GM12878 (cell line): ENCODE measurements at regions not wholly inside any gene's neighbourhood (a gene's known extent, or its start where the extent isn't known, plus 50 kb on each side); places are given as distances from the start of the nearest gene placed in this dataset.

Source experiments
- ATAC-seq: fragments of 200-7000 bp; cut with Tn5 transposase; 3 replicates; pipeline ENCODE4 v1.9.1; 2020; ENCODE audit warnings: mild to moderate bottlenecking, moderate library complexity
- BruUV-seq: library from RNA; stranded (reverse); fragments of 400-500 nt; replicated peaks from 2 replicates; lab custom pipeline; 2021; lab: Mats Ljungman, UMichigan
- CTCF ChIA-PET: fragments of 300-600 bp; sonication (Branson Sonifier 250); formaldehyde crosslinking; extraction: SDS; loops from one replicate; lab custom pipeline; 2021; ENCODE audit warnings: inconsistent platforms; lab: Yijun Ruan, JAX
- POLR2A ChIA-PET: fragments of 350-600 bp; formaldehyde crosslinking; extraction: SDS; loops from one replicate; lab custom pipeline; 2021; ENCODE audit warnings: inconsistent platforms; lab: Charles Lee
- RAD21 ChIA-PET: fragments of 300-600 bp; sonication (Branson Sonifier 250); formaldehyde crosslinking; loops from one replicate; lab custom pipeline; 2023; ENCODE audit warnings: antibody characterized with exemption; ENCODE audit not compliant: unreplicated experiment; lab: Charles Lee
- SMC1A ChIA-PET: fragments of 300-600 bp; sonication (Branson Sonifier 250); formaldehyde crosslinking; loops from one replicate; lab custom pipeline; 2023; ENCODE audit not compliant: unreplicated experiment, uncharacterized antibody; lab: Charles Lee
- DNase-seq: peaks from one replicate; pipeline ENCODE4 v3.0.0-alpha.2; 2011; ENCODE audit warnings: low read depth, low spot score
- FAIRE-seq: peaks from 3 replicates; lab custom pipeline; 2011; peaks lifted over from hg19 to GRCh38; lab: Jason Lieb, UNC
- H2AFZ ChIP-seq: 2 replicates; pipeline ENCODE4 v1.6.0; 2011; ENCODE audit warnings: low read depth, low read length, control low read depth; ENCODE audit not compliant: control insufficient read depth
- H3K27ac ChIP-seq: 2 replicates; pipeline ENCODE4 v1.5.1; 2011; ENCODE audit warnings: control low read depth; ENCODE audit not compliant: control insufficient read depth, insufficient read depth
- H3K27me3 ChIP-seq, 2 experiments: replicated peaks in 1 of 2; 2 replicates each; pipeline versions ENCODE4 v1.6.0 to v1.6.1; 2011; ENCODE audit warnings: low read length in 1 of 2; ENCODE audit not compliant: control insufficient read depth in 2 of 2, insufficient read depth in 2 of 2
- H3K36me3 ChIP-seq, 2 experiments: 2 replicates each; pipeline ENCODE4 v1.5.1; 2011; ENCODE audit warnings: low read length in 1 of 2; ENCODE audit not compliant: control insufficient read depth in 2 of 2, insufficient read depth in 2 of 2
- H3K4me1 ChIP-seq: 2 replicates; pipeline ENCODE4 v1.6.1; 2011; ENCODE audit warnings: mild to moderate bottlenecking, low read length, moderate library complexity, mixed read lengths; ENCODE audit not compliant: control insufficient read depth, insufficient read depth
- H3K4me2 ChIP-seq: 2 replicates; pipeline ENCODE4 v1.6.0; 2011; ENCODE audit warnings: control low read depth; ENCODE audit not compliant: control insufficient read depth, insufficient read depth
- H3K4me3 ChIP-seq: fragments of 200-600 bp; sonication (generic); 2 replicates; pipeline ENCODE4 v1.5.1; 2016
- H3K79me2 ChIP-seq: 2 replicates; pipeline ENCODE4 v1.6.0; 2011; ENCODE audit warnings: low read length; ENCODE audit not compliant: control insufficient read depth, insufficient read depth
- H3K9ac ChIP-seq: 2 replicates; pipeline ENCODE4 v1.8.0; 2011; ENCODE audit warnings: low read length, control low read depth, mixed read lengths; ENCODE audit not compliant: control insufficient read depth, insufficient read depth
- H3K9me3 ChIP-seq: replicated peaks from 3 replicates; pipeline ENCODE4 v1.5.1; 2011; ENCODE audit warnings: mild to moderate bottlenecking, low read length; ENCODE audit not compliant: control insufficient read depth, insufficient read depth
- H4K20me1 ChIP-seq: 2 replicates; pipeline ENCODE4 v1.6.0; 2011; ENCODE audit not compliant: control insufficient read depth, insufficient read depth
- ATF2 ChIP-seq: IDR thresholded peaks from 2 replicates; pipeline ENCODE4 v1.6.1; 2012; ENCODE audit warnings: low read length, inconsistent platforms
- BCLAF1 ChIP-seq: fragments of 450-650 bp; IDR thresholded peaks from 2 replicates; pipeline ENCODE4 v1.6.1; 2017; ENCODE audit warnings: antibody characterized with exemption, mild to moderate bottlenecking, moderate library complexity
- CREB1 ChIP-seq: IDR thresholded peaks from 2 replicates; pipeline ENCODE4 v1.6.1; 2012; ENCODE audit warnings: low read depth, mild to moderate bottlenecking, inconsistent platforms
- E2F4 ChIP-seq: IDR thresholded peaks from 2 replicates; pipeline ENCODE4 v1.6.1; 2012; ENCODE audit warnings: low read depth, low read length, improper control_type of control experiment
- IRF3 ChIP-seq: fragments of 450-650 bp; IDR thresholded peaks from 2 replicates; pipeline ENCODE4 v1.6.1; 2014; ENCODE audit warnings: mild to moderate bottlenecking
- NR2F1 ChIP-seq: fragments of 450-650 bp; conservative IDR thresholded peaks from 2 replicates; pipeline ENCODE4 v1.6.1; 2017; ENCODE audit warnings: mild to moderate bottlenecking
- POLR2AphosphoS2 ChIP-seq: IDR thresholded peaks from 2 replicates; pipeline ENCODE4 v1.6.1; 2011; ENCODE audit warnings: low read depth, mild to moderate bottlenecking, low read length, improper control_type of control experiment, moderate library complexity
- RB1 ChIP-seq: fragments of 450-650 bp; formaldehyde crosslinking; IDR thresholded peaks from 2 replicates; pipeline ENCODE4 v1.6.1; 2017; ENCODE audit warnings: mild to moderate bottlenecking, borderline replicate concordance
- SREBF1 ChIP-seq: IDR thresholded peaks from 2 replicates; pipeline ENCODE4 v1.6.1; 2012; ENCODE audit warnings: mild to moderate bottlenecking, low read length
- TCF7 ChIP-seq: IDR thresholded peaks from 2 replicates; pipeline ENCODE4 v1.6.1; 2014; ENCODE audit warnings: antibody characterized with exemption, borderline replicate concordance
- YBX1 ChIP-seq: fragments of 450-650 bp; IDR thresholded peaks from 2 replicates; pipeline ENCODE4 v1.6.1; 2016; ENCODE audit warnings: antibody characterized with exemption
- WGBS: methylation state at CpG from one replicate; pipeline ENCODE4 v1.1.6; 2016; ENCODE audit warnings: low lambda C conversion rate; ENCODE audit not compliant: insufficient replicate concordance, insufficient coverage; ENCODE audit errors: missing lambda C conversion rate; 5-methylcytosine and 5-hydroxymethylcytosine counted together
- in situ Hi-C: fragments of 300-500 bp; cut with MboI; formaldehyde crosslinking; loops from 9 replicates; pipeline ENCODE4 v1.14.3; 2018; ENCODE audit warnings: mixed read lengths
- intact Hi-C: fragments of 100-400 bp; cut with micrococcal nuclease; formaldehyde crosslinking; loops from one replicate; pipeline ENCODE4 v1.14.2; 2022; ENCODE audit not compliant: unreplicated experiment

GRCh38 chr9:1354086-1354485 lies 303.9 kb downstream of the DMRT2 start:
- Histone ChIP-seq H3K9me3 (no peaks in the 10 kb centered on the region), H3K4me2 (no peak overlapping the region), H3K4me3 (no peak overlapping the region), H4K20me1 (no peaks in the 10 kb centered on the region), H3K9ac (no peak overlapping the region), H3K36me3 (no peaks in the 10 kb centered on the region), H2AFZ (no peak overlapping the region), H3K4me1 (no peaks in the 10 kb centered on the region), H3K79me2 (no peaks in the 10 kb centered on the region), H3K27ac (no peak overlapping the region), H3K27me3 (no peaks in the 10 kb centered on the region)
- ChIA-PET RAD21 (no interaction called here), SMC1A (interaction anchor here (1.2 to 2.0 kb wide), 2 partner anchors 33 to 35 kb away, joined by 3 to 5 read pairs; no protein-coding TSS in a partner anchor), CTCF (no interaction called here), POLR2A (no interaction called here)
- in situ Hi-C loops (no loop called here), intact Hi-C loops (no loop called here)
- TF ChIP-seq RB1: no peak
- TF ChIP-seq BCLAF1: no peak
- TF ChIP-seq TCF7: no peak
- TF ChIP-seq POLR2AphosphoS2: no peak
- TF ChIP-seq CREB1: no peak
- TF ChIP-seq E2F4: no peak
- no peak for TF ChIP-seq YBX1
- TF ChIP-seq ATF2: no peak
- TF ChIP-seq NR2F1: no peak
- no peak for TF ChIP-seq IRF3
- no peak for TF ChIP-seq SREBF1
- no TSS peak for BruUV-seq
- no peak for ATAC-seq
- 39% methylated on average over 5 of the region's 5 CpGs for WGBS
- no peak for FAIRE-seq
- DNase-seq: no peak
